ENCODE measurements at regions not wholly inside any gene's neighbourhood (a gene's known extent, or its start where the extent isn't known, plus 50 kb on each side); places are given as distances from the start of the nearest gene placed in this dataset.

GRCh38 chr9:89745601-89746376 is 141.0 kb downstream of the GADD45G start:
- Histone ChIP-seq H3K9me3 (no peaks in the 10 kb centered on the region), H3K4me1 (ENCODE audit: low read depth) (peaks cover 11% of the 10 kb centered on the region), H3K36me3 (ENCODE audit: low read depth) (no peaks in the 10 kb centered on the region), H3K4me3 (no peak overlapping the region)
- ATAC-seq (no peak), DNase-seq (no peak)
- TF ChIP-seq CTCF (IDR thresholded peaks at IDR 0.05): no peak
- intact Hi-C loops (cut with DNase I, micrococcal nuclease): no loop called here

DNA sequence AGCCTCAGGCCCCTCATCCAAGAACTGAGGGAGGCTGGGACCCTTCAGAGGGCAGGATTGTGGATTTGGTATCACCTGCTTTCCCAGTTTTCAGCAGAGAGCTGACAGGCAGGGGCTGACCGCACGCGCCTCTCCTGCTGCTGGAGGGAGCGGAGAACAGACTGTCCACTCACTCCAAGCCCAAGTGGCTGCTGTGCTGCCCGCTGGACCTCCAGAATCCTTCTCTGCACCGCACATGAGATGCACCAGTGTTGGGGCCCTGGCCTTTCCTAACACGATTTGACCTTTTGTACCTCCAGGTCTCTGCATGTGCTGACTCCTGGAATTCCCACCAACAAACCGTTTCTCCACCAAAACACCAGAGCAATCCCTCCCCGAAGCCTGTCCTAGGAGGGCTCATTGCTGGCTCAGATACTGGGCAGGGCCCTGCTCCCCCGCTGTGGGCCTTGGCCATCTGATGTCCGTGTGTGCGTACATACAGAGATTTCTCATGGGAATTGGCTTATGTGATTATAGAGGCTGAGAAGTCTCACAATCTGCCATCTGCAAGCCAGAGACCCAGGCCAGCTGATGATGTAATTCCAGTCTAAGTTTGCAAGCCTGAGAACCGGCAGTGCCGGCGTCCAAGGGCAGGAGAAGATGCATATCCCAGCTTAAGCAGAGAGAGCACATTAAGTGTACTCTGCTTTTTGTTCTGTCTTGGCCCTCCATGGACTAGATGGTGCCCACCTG is 141.7 kb downstream of the GADD45G start:
- no peak for TF ChIP-seq CTCF (IDR thresholded peaks at IDR 0.05)
- intact Hi-C loops (cut with DNase I, micrococcal nuclease): no loop called here
- H3K9me3 ChIP-seq: no peaks in the 10 kb centered on the region
- ATAC-seq (peak; percentile 14), DNase-seq (no peak)
- no peaks in the 10 kb centered on the region for H3K36me3 ChIP-seq (ENCODE audit: low read depth)
- H3K4me1 ChIP-seq (ENCODE audit: low read depth): peaks cover 5% of the 10 kb centered on the region
- no peak overlapping the region for H3K4me3 ChIP-seq

DNA sequence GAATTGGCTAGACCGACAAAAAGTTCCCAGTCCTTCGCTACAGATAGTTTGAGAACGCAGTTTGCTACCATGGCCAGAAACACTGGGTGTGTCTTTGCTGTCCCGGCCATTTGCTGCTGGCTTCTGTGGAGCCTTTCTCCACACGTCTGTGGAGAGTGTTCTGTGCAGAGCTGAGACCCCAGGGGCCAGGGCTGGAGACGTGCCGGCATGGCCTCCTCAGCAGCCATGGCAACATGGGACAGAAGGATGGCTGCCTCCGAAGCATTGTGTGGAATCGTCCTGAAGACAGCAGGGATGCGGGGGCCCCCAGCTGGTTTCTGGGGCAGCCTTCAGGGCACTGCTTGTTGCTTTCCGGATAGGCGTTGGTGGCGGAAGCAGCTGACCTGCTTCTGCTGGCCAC is 142.8 kb downstream of the GADD45G start:
- no peak for DNase-seq
- H3K4me1 ChIP-seq (ENCODE audit: low read depth): peaks cover 5% of the 10 kb centered on the region
- H3K36me3 ChIP-seq (ENCODE audit: low read depth): no peaks in the 10 kb centered on the region
- H3K9me3 ChIP-seq: no peaks in the 10 kb centered on the region
- TF ChIP-seq CTCF (IDR thresholded peaks at IDR 0.05): no peak
- no peak for ATAC-seq
- H3K4me3 ChIP-seq: no peak overlapping the region
- intact Hi-C loops (cut with DNase I, micrococcal nuclease): no loop called here

DNA sequence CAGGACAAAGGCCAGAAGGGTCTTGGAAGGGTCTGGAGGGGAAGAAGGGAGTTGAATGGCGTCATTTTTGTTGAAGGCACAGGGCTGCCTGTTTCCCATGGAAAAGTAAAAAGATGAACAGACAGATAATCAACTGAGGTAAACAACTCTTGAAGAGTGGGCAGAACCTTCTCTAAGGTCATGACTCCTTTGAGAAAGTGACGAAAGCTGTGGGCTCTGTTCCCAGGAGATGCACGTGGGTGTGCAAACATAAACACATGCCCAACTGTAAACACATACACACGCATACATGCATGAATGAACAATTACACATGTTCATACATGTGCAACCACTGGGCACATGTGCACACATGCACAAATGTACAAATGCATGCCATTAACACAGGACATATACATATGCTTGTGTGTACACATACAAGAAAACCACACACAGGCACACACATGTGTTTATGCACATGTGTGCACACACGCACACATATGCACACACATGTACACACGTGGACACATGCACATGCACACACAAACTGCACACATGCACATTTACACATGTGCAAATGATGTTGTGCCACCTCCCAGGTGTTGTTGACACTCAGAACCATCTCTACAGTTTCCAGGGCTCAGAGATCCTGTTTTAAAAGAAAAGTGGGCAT is 143.3 kb downstream of the GADD45G start:
- ATAC-seq: no peak
- DNase-seq: no peak
- Histone ChIP-seq H3K9me3 (no peaks in the 10 kb centered on the region), H3K4me1 (ENCODE audit: low read depth) (peaks cover 3% of the 10 kb centered on the region), H3K4me3 (no peak overlapping the region), H3K36me3 (ENCODE audit: low read depth) (no peaks in the 10 kb centered on the region)
- intact Hi-C loops (cut with DNase I, micrococcal nuclease): no loop called here
- no peak for TF ChIP-seq CTCF (IDR thresholded peaks at IDR 0.05)

DNA sequence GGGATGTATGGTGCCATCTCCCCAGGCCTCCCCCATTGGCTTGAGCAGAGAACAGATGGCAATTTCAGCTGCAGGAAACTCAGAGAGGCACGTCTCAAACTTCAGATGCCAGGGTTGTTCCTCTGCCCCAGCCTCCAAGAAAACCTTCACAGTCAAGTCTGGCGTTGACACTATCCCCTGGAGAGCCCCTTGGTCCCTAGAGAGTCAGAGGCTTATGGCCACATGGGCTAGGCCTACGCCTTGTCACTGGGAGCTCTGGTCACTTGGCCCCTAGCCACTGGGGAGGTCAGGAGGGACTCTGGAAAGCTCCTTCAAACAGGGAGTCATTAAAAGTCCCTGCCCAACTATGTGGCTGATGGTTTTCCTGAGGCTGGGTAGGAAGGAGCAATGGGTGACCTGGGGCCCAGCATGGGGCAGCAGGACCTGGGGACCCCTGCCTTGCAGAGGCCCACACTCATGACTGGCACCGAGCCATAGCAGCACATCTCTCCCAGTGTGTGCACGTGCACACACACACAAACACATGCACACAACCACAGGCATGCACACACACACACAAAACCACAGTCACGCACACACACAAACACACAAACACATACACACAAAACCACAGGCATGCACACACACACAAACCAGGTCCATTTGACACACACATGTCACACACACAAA is 144.2 kb downstream of the GADD45G start:
- no peaks in the 10 kb centered on the region for H3K36me3 ChIP-seq (ENCODE audit: low read depth)
- ATAC-seq (no peak), DNase-seq (no peak)
- H3K4me3 ChIP-seq: no peak overlapping the region
- intact Hi-C loops (cut with DNase I, micrococcal nuclease): no loop called here
- H3K9me3 ChIP-seq: no peaks in the 10 kb centered on the region
- no peaks in the 10 kb centered on the region for H3K4me1 ChIP-seq (ENCODE audit: low read depth)
- TF ChIP-seq CTCF (IDR thresholded peaks at IDR 0.05): no peak
